Astrocyte (in vitro differentiated cells and primary cell): ENCODE measurements at regions not wholly inside any gene's neighbourhood (a gene's known extent, or its start where the extent isn't known, plus 50 kb on each side); places are given as distances from the start of the nearest gene placed in this dataset.

ENCODE experiments used
- DNase-seq: peaks from one replicate; pipeline ENCODE4 v3.0.0-alpha.2; 2010; ENCODE audit warnings: low read depth
- FAIRE-seq: peaks from 2 replicates; lab custom pipeline; 2011; peaks lifted over from hg19 to GRCh38; lab: Jason Lieb, UNC
- H2AFZ ChIP-seq: 2 replicates; pipeline ENCODE4 v1.6.0; 2012; ENCODE audit warnings: low read depth, low read length, inconsistent platforms
- H3K27ac ChIP-seq: 2 replicates; pipeline ENCODE4 v1.5.1; 2011; ENCODE audit warnings: low read depth, low read length, inconsistent platforms
- H3K27me3 ChIP-seq: 2 replicates; pipeline ENCODE4 v1.6.0; 2011; ENCODE audit warnings: low read length, inconsistent platforms; ENCODE audit not compliant: insufficient read depth
- H3K36me3 ChIP-seq: 2 replicates; pipeline ENCODE4 v1.5.1; 2011; ENCODE audit warnings: low read length, inconsistent platforms; ENCODE audit not compliant: insufficient read depth
- H3K4me1 ChIP-seq: 2 replicates; pipeline ENCODE4 v1.5.1; 2011; ENCODE audit warnings: low read length, inconsistent platforms; ENCODE audit not compliant: insufficient read depth
- H3K4me2 ChIP-seq: 2 replicates; pipeline ENCODE4 v1.6.0; 2012; ENCODE audit warnings: low read length, inconsistent platforms
- H3K4me3 ChIP-seq: 2 replicates; pipeline ENCODE4 v1.5.1; 2011; ENCODE audit warnings: low read depth, mild to moderate bottlenecking, low read length, inconsistent platforms; ENCODE audit not compliant: insufficient read depth
- H3K79me2 ChIP-seq: 2 replicates; pipeline ENCODE4 v1.6.0; 2012; ENCODE audit warnings: mild to moderate bottlenecking, low read length, inconsistent platforms; ENCODE audit not compliant: insufficient read depth
- H3K9ac ChIP-seq: 2 replicates; pipeline ENCODE4 v1.6.0; 2012; ENCODE audit warnings: mild to moderate bottlenecking, low read length, inconsistent platforms
- H3K9me3 ChIP-seq: 2 replicates; pipeline ENCODE4 v1.5.1; 2012; ENCODE audit warnings: low read depth, mild to moderate bottlenecking, low read length, inconsistent platforms; ENCODE audit not compliant: insufficient read depth
- H4K20me1 ChIP-seq: 2 replicates; pipeline ENCODE4 v1.6.0; 2012; ENCODE audit warnings: low read length, inconsistent platforms; ENCODE audit not compliant: insufficient read depth
- H3K27ac Mint-ChIP-seq: one replicate; pipeline ENCODE4 v1.8.0; 2021; ENCODE audit warnings: mild to moderate bottlenecking, mixed read lengths; ENCODE audit not compliant: unreplicated experiment
- H3K27me3 Mint-ChIP-seq: one replicate; pipeline ENCODE4 v1.8.0; 2021; ENCODE audit warnings: low read depth, mixed read lengths; ENCODE audit not compliant: unreplicated experiment
- H3K36me3 Mint-ChIP-seq: one replicate; pipeline ENCODE4 v1.8.0; 2021; ENCODE audit warnings: low read depth, mixed read lengths; ENCODE audit not compliant: unreplicated experiment
- H3K4me1 Mint-ChIP-seq: one replicate; pipeline ENCODE4 v1.8.0; 2021; ENCODE audit warnings: low read depth, mixed read lengths; ENCODE audit not compliant: unreplicated experiment
- H3K4me3 Mint-ChIP-seq: one replicate; pipeline ENCODE4 v1.8.0; 2021; ENCODE audit warnings: mild to moderate bottlenecking, moderate library complexity, mixed read lengths; ENCODE audit not compliant: unreplicated experiment
- H3K9me3 Mint-ChIP-seq: one replicate; pipeline ENCODE4 v1.8.0; 2021; ENCODE audit warnings: mild to moderate bottlenecking, mixed read lengths; ENCODE audit not compliant: unreplicated experiment
- EZH2 ChIP-seq: IDR thresholded peaks from 2 replicates; pipeline ENCODE4 v1.6.1; 2012; ENCODE audit warnings: mild to moderate bottlenecking, low read length, inconsistent platforms; ENCODE audit not compliant: insufficient read depth
- TF ChIP-seq, protein P1 (sequence below): IDR thresholded peaks from 2 replicates; pipeline ENCODE4 v1.5.1; 2011; ENCODE audit warnings: low read depth, mild to moderate bottlenecking, inconsistent platforms, low read length, moderate library complexity; ENCODE audit not compliant: insufficient read depth

DNA sequence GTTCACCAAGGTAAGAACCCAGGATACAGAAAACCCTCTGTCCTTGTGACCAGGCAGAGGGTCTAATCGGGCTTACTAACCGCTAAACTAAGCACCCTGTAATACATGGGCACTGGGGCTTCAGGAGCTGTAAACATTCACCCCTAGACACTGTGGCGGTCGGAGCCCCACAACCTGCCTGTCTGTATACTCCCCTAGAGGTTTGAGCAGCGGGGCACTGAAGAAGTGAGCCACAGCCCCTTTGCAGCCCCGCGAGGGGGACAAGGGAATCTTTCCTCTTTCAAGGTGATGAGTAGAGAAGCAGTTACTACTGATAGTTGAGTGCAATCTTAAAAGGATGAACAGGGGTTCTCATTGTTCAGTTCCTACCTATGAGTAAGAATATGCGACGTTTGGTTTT lies 397.2 kb downstream of the AEBP2 start:
- Histone ChIP-seq H3K36me3 (no peaks in the 10 kb centered on the region), H4K20me1 (no peaks in the 10 kb centered on the region), H3K4me2 (no peak overlapping the region), H3K27ac (no peak overlapping the region), H2AFZ (no peak overlapping the region), H3K79me2 (no peaks in the 10 kb centered on the region), H3K9me3 (no peaks in the 10 kb centered on the region), H3K4me3 (no peak overlapping the region), H3K27me3 (no peaks in the 10 kb centered on the region), H3K4me1 (peaks cover 5% of the 10 kb centered on the region), H3K9ac (no peak overlapping the region)
- no peaks in the 10 kb centered on the region for H3K36me3 Mint-ChIP-seq
- peaks cover 5% of the 10 kb centered on the region for H3K9me3 Mint-ChIP-seq
- H3K4me3 Mint-ChIP-seq: no peak overlapping the region
- peaks cover 11% of the 10 kb centered on the region for H3K4me1 Mint-ChIP-seq
- FAIRE-seq: no peak
- no peaks in the 10 kb centered on the region for H3K27me3 Mint-ChIP-seq
- TF ChIP-seq, protein P1, sequence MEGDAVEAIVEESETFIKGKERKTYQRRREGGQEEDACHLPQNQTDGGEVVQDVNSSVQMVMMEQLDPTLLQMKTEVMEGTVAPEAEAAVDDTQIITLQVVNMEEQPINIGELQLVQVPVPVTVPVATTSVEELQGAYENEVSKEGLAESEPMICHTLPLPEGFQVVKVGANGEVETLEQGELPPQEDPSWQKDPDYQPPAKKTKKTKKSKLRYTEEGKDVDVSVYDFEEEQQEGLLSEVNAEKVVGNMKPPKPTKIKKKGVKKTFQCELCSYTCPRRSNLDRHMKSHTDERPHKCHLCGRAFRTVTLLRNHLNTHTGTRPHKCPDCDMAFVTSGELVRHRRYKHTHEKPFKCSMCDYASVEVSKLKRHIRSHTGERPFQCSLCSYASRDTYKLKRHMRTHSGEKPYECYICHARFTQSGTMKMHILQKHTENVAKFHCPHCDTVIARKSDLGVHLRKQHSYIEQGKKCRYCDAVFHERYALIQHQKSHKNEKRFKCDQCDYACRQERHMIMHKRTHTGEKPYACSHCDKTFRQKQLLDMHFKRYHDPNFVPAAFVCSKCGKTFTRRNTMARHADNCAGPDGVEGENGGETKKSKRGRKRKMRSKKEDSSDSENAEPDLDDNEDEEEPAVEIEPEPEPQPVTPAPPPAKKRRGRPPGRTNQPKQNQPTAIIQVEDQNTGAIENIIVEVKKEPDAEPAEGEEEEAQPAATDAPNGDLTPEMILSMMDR: no peak
- no peak for TF ChIP-seq EZH2
- no peak overlapping the region for H3K27ac Mint-ChIP-seq
- no peak for DNase-seq

DNA sequence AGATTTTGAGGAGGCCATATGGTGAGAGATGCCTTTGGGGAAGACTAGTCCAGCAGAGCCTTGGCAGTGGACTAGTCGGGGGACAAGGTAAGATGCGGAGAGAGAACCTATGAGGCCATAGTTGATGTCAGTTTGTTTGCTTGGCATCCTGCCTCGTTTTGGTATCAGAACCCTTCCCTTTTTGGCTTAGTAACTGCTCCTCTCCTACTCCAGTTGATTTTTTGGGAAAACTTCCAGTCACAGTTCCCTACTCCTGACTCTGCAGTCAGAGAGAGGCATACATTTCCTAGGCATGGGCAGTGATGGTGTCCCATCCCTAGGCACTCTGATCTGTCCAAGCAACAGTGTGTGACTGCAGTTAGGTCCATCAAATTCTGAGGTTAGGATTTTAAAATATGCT lies 398.3 kb downstream of the AEBP2 start:
- no peak for FAIRE-seq
- TF ChIP-seq, protein P1: no peak
- no peak for TF ChIP-seq EZH2

DNA sequence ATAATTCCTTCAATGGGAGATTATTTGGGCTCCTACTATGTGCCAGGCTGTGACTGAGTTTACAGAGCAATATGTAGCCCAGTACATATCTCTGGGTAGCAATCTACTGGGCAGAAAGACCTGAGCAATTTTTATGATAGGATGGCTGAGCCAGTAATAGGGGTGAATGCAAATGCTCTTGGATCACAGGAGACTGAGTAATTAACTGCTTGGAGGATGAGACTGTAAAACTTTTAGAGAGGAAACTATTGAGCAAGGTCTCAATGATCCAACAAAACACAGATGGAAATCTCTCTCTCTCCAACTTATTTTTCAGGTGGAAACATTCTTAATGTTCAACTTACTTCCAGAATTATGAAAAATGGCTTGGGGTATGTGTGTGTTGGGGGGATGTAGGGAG lies 402.2 kb downstream of the AEBP2 start:
- Histone ChIP-seq H2AFZ (no peak overlapping the region), H3K9ac (no peak overlapping the region), H3K27me3 (no peaks in the 10 kb centered on the region), H3K4me1 (peaks cover 2% of the 10 kb centered on the region), H3K36me3 (no peaks in the 10 kb centered on the region), H4K20me1 (no peaks in the 10 kb centered on the region), H3K4me2 (no peak overlapping the region), H3K79me2 (no peaks in the 10 kb centered on the region), H3K9me3 (no peaks in the 10 kb centered on the region), H3K4me3 (no peak overlapping the region), H3K27ac (no peak overlapping the region)
- no peak overlapping the region for H3K27ac Mint-ChIP-seq
- peaks cover 6% of the 10 kb centered on the region for H3K4me1 Mint-ChIP-seq
- DNase-seq: no peak
- peaks cover 2% of the 10 kb centered on the region for H3K9me3 Mint-ChIP-seq
- H3K4me3 Mint-ChIP-seq: no peak overlapping the region
- no peaks in the 10 kb centered on the region for H3K27me3 Mint-ChIP-seq
- TF ChIP-seq, protein P1: no peak
- TF ChIP-seq EZH2: no peak
- H3K36me3 Mint-ChIP-seq: no peaks in the 10 kb centered on the region
- FAIRE-seq: no peak

More for the DNA sequence above, 398.3 kb downstream of the AEBP2 start:
- DNase-seq: no peak
- Mint-ChIP-seq H3K9me3 (peaks cover 5% of the 10 kb centered on the region), H3K27ac (no peak overlapping the region), H3K27me3 (no peaks in the 10 kb centered on the region), H3K4me3 (no peak overlapping the region), H3K4me1 (peaks cover 11% of the 10 kb centered on the region), H3K36me3 (no peaks in the 10 kb centered on the region)
- Histone ChIP-seq H3K27me3 (no peaks in the 10 kb centered on the region), H3K79me2 (no peaks in the 10 kb centered on the region), H3K27ac (no peak overlapping the region), H3K4me3 (no peak overlapping the region), H3K36me3 (no peaks in the 10 kb centered on the region), H3K4me2 (no peak overlapping the region), H3K9ac (no peak overlapping the region), H4K20me1 (no peaks in the 10 kb centered on the region), H3K9me3 (no peaks in the 10 kb centered on the region), H2AFZ (no peak overlapping the region), H3K4me1 (peaks cover 5% of the 10 kb centered on the region)
